MM.1S (cell line): ENCODE measurements at regions not wholly inside any gene's neighbourhood (a gene's known extent, or its start where the extent isn't known, plus 50 kb on each side); places are given as distances from the start of the nearest gene placed in this dataset.

Source experiments
- DNase-seq: peaks from one replicate; pipeline ENCODE4 v3.0.0-alpha.2; 2015
- H2AFZ ChIP-seq: fragments of 300-600 bp; sonication (generic); 2 replicates; pipeline ENCODE4 v1.6.0; 2016; ENCODE audit warnings: antibody characterized with exemption, low read length
- H3F3A ChIP-seq: fragments of 300-600 bp; sonication (generic); 2 replicates; pipeline ENCODE4 v1.6.1; 2016; ENCODE audit warnings: mild to moderate bottlenecking, antibody characterized with exemption, low read length, moderate library complexity, mixed read lengths; ENCODE audit not compliant: insufficient read depth
- H3K27ac ChIP-seq: fragments of 300-600 bp; sonication (generic); 2 replicates; pipeline ENCODE4 v1.5.1; 2016; ENCODE audit warnings: mild to moderate bottlenecking, low read length
- H3K27me3 ChIP-seq: fragments of 300-600 bp; sonication (generic); replicated peaks from 2 replicates; pipeline ENCODE4 v1.6.0; 2016; ENCODE audit warnings: low read length; ENCODE audit not compliant: insufficient read depth
- H3K36me3 ChIP-seq: fragments of 300-600 bp; sonication (generic); replicated peaks from 2 replicates; pipeline ENCODE4 v1.6.1; 2016; ENCODE audit warnings: mild to moderate bottlenecking, low read length, mixed read lengths; ENCODE audit not compliant: insufficient read depth
- H3K4me1 ChIP-seq: fragments of 300-600 bp; sonication (generic); 2 replicates; pipeline ENCODE4 v1.6.1; 2016; ENCODE audit warnings: low read length, mixed read lengths
- H3K4me2 ChIP-seq: fragments of 300-600 bp; sonication (generic); 2 replicates; pipeline ENCODE4 v1.6.0; 2016; ENCODE audit warnings: low read depth, low read length
- H3K4me3 ChIP-seq: fragments of 300-600 bp; sonication (generic); 2 replicates; pipeline ENCODE4 v1.5.1; 2016; ENCODE audit warnings: low read length, mixed read lengths
- H3K79me2 ChIP-seq: fragments of 300-600 bp; sonication (generic); 2 replicates; pipeline ENCODE4 v1.6.1; 2016; ENCODE audit warnings: mixed run types, low read length, mixed read lengths
- H3K9ac ChIP-seq: fragments of 300-600 bp; sonication (generic); 2 replicates; pipeline ENCODE4 v1.6.1; 2016; ENCODE audit warnings: low read length, mixed read lengths
- H3K9me2 ChIP-seq: fragments of 300-600 bp; sonication (generic); replicated peaks from 2 replicates; pipeline ENCODE4 v1.6.1; 2016; ENCODE audit warnings: mild to moderate bottlenecking, low read length, mixed read lengths; ENCODE audit not compliant: insufficient read depth
- H3K9me3 ChIP-seq: fragments of 300-600 bp; sonication (generic); replicated peaks from 2 replicates; pipeline ENCODE4 v1.6.1; 2016; ENCODE audit warnings: mild to moderate bottlenecking, low read length, mixed read lengths; ENCODE audit not compliant: insufficient read depth
- H4K20me1 ChIP-seq: fragments of 300-600 bp; sonication (generic); 2 replicates; pipeline ENCODE4 v1.6.1; 2016; ENCODE audit warnings: mild to moderate bottlenecking, low read length, moderate library complexity, mixed read lengths; ENCODE audit not compliant: insufficient read depth
- CTCF ChIP-seq: fragments of 300-600 bp; sonication (generic); IDR thresholded peaks from 2 replicates; pipeline ENCODE4 v1.5.1; 2016; ENCODE audit warnings: antibody characterized with exemption, low read length, mixed read lengths
- EZH2 ChIP-seq: fragments of 300-600 bp; sonication (generic); optimal IDR thresholded peaks from 2 replicates; pipeline ENCODE3; 2017; ENCODE audit warnings: low read depth, mild to moderate bottlenecking, antibody characterized with exemption, low read length, mixed read lengths
- EZH2phosphoT487 ChIP-seq: fragments of 300-600 bp; sonication (generic); IDR thresholded peaks from 2 replicates; pipeline ENCODE4 v1.6.1; 2018; ENCODE audit warnings: antibody characterized with exemption, low read length

GRCh38 chr11:114784891-114785290 lies 106.6 kb downstream of the NXPE2 start:
- H3K4me1 ChIP-seq = no peaks in the 10 kb centered on the region
- no peak overlapping the region for H3K27ac ChIP-seq
- H3K9me2 ChIP-seq = no peaks in the 10 kb centered on the region
- no peaks in the 10 kb centered on the region for H3K36me3 ChIP-seq
- DNase-seq = no peak
- H3K27me3 ChIP-seq = no peaks in the 10 kb centered on the region
- H3K79me2 ChIP-seq = no peaks in the 10 kb centered on the region
- TF ChIP-seq EZH2 (no peak), CTCF (no peak), EZH2phosphoT487 (no peak)
- no peaks in the 10 kb centered on the region for H3F3A ChIP-seq
- no peaks in the 10 kb centered on the region for H3K9me3 ChIP-seq
- no peak overlapping the region for H3K9ac ChIP-seq
- H2AFZ ChIP-seq = no peak overlapping the region
- H3K4me3 ChIP-seq = no peak overlapping the region
- H4K20me1 ChIP-seq = no peaks in the 10 kb centered on the region
- no peak overlapping the region for H3K4me2 ChIP-seq

- Histone ChIP-seq H3K79me2 (no peaks in the 10 kb centered on the region), H3K36me3 (no peaks in the 10 kb centered on the region), H3K4me3 (no peak overlapping the region), H3K4me1 (no peaks in the 10 kb centered on the region), H3K9me2 (no peaks in the 10 kb centered on the region), H3K27me3 (no peaks in the 10 kb centered on the region), H3K4me2 (no peak overlapping the region), H3F3A (no peaks in the 10 kb centered on the region), H3K27ac (no peak overlapping the region), H3K9me3 (no peaks in the 10 kb centered on the region), H4K20me1 (no peaks in the 10 kb centered on the region), H2AFZ (no peak overlapping the region), H3K9ac (no peak overlapping the region)
- no peak for DNase-seq
- no peak for TF ChIP-seq EZH2
- TF ChIP-seq EZH2phosphoT487 = no peak
- no peak for TF ChIP-seq CTCF
Observed at GRCh38 chr11:114785820-114786219, 107.5 kb downstream of the NXPE2 start.

GRCh38 chr11:114787126-114787525 lies 108.8 kb downstream of the NXPE2 start:
- DNase-seq = no peak
- H3K9me2 ChIP-seq = no peaks in the 10 kb centered on the region
- H3K9ac ChIP-seq = no peak overlapping the region
- H3K79me2 ChIP-seq = no peaks in the 10 kb centered on the region
- H3K36me3 ChIP-seq = no peaks in the 10 kb centered on the region
- H3K4me3 ChIP-seq = no peak overlapping the region
- H3K27me3 ChIP-seq = no peaks in the 10 kb centered on the region
- TF ChIP-seq EZH2phosphoT487 (no peak), EZH2 (no peak), CTCF (no peak)
- no peaks in the 10 kb centered on the region for H3K4me1 ChIP-seq
- H4K20me1 ChIP-seq = no peaks in the 10 kb centered on the region
- no peak overlapping the region for H2AFZ ChIP-seq
- H3K4me2 ChIP-seq = no peak overlapping the region
- no peaks in the 10 kb centered on the region for H3K9me3 ChIP-seq
- no peaks in the 10 kb centered on the region for H3F3A ChIP-seq
- no peak overlapping the region for H3K27ac ChIP-seq

- Histone ChIP-seq H4K20me1 (no peaks in the 10 kb centered on the region), H3K27ac (no peak overlapping the region), H3K36me3 (no peaks in the 10 kb centered on the region), H3K9me2 (no peaks in the 10 kb centered on the region), H3K27me3 (no peaks in the 10 kb centered on the region), H3K4me2 (no peak overlapping the region), H3K9ac (no peak overlapping the region), H3K4me1 (no peaks in the 10 kb centered on the region), H3K9me3 (no peaks in the 10 kb centered on the region), H3K79me2 (no peaks in the 10 kb centered on the region), H3F3A (no peaks in the 10 kb centered on the region), H3K4me3 (no peak overlapping the region), H2AFZ (no peak overlapping the region)
- DNase-seq = no peak
- TF ChIP-seq EZH2phosphoT487 = no peak
- no peak for TF ChIP-seq EZH2
- TF ChIP-seq CTCF = no peak
Observed at GRCh38 chr11:114790910-114791309, 112.6 kb downstream of the NXPE2 start.
